Neural progenitor cell (in vitro differentiated cells): ENCODE measurements at regions not wholly inside any gene's neighbourhood (a gene's known extent, or its start where the extent isn't known, plus 50 kb on each side); places are given as distances from the start of the nearest gene placed in this dataset.

Experiments
- DNase-seq: peaks from one replicate; pipeline ENCODE4 v3.0.0-alpha.2; 2016; ENCODE audit warnings: low spot score
- H2AFZ ChIP-seq: fragments of 200-600 bp; sonication (generic); replicated peaks from 2 replicates; pipeline ENCODE4 v1.6.1; 2016; ENCODE audit warnings: antibody characterized with exemption
- H3F3A ChIP-seq: fragments of 200-600 bp; sonication (generic); 2 replicates; pipeline ENCODE4 v1.6.1; 2016; ENCODE audit warnings: antibody characterized with exemption, low read depth
- H3K27ac ChIP-seq: fragments of 200-600 bp; sonication (generic); 2 replicates; pipeline ENCODE4 v1.5.1; 2016; ENCODE audit warnings: mild to moderate bottlenecking
- H3K27me3 ChIP-seq: fragments of 200-600 bp; sonication (generic); 2 replicates; pipeline ENCODE4 v1.6.1; 2016; ENCODE audit warnings: mild to moderate bottlenecking, moderate library complexity
- H3K36me3 ChIP-seq: fragments of 200-600 bp; sonication (generic); 2 replicates; pipeline ENCODE4 v1.5.1; 2016
- H3K4me1 ChIP-seq: fragments of 200-600 bp; sonication (generic); 2 replicates; pipeline ENCODE4 v1.6.1; 2016; ENCODE audit warnings: mixed run types
- H3K4me2 ChIP-seq: fragments of 200-600 bp; sonication (generic); 2 replicates; pipeline ENCODE4 v1.6.1; 2016
- H3K4me3 ChIP-seq: fragments of 200-600 bp; sonication (generic); 2 replicates; pipeline ENCODE4 v1.5.1; 2016
- H3K79me2 ChIP-seq: fragments of 200-600 bp; sonication (generic); 2 replicates; pipeline ENCODE4 v1.6.1; 2016; ENCODE audit warnings: low read depth
- H3K9ac ChIP-seq: fragments of 200-600 bp; sonication (generic); 2 replicates; pipeline ENCODE4 v1.6.1; 2016
- H3K9me3 ChIP-seq: fragments of 200-600 bp; sonication (generic); 2 replicates; pipeline ENCODE4 v1.5.1; 2016; ENCODE audit warnings: low read depth
- H4K20me1 ChIP-seq: fragments of 200-600 bp; sonication (generic); 2 replicates; pipeline ENCODE4 v1.6.1; 2016; ENCODE audit warnings: low read depth
- H3K27ac Mint-ChIP-seq: 3 replicates; pipeline ENCODE4 v1.8.0; 2021; ENCODE audit warnings: mixed read lengths
- H3K27me3 Mint-ChIP-seq: 2 replicates; pipeline ENCODE4 v1.8.0; 2022; ENCODE audit warnings: low read depth, mild to moderate bottlenecking, inconsistent platforms, moderate library complexity, mixed read lengths; ENCODE audit not compliant: insufficient read depth
- H3K36me3 Mint-ChIP-seq: 3 replicates; pipeline ENCODE4 v1.8.0; 2021; ENCODE audit warnings: mixed read lengths
- H3K4me1 Mint-ChIP-seq: 3 replicates; pipeline ENCODE4 v1.8.0; 2021; ENCODE audit warnings: mixed read lengths
- H3K4me3 Mint-ChIP-seq: 3 replicates; pipeline ENCODE4 v1.8.0; 2021; ENCODE audit warnings: mild to moderate bottlenecking, moderate library complexity, mixed read lengths
- H3K9me3 Mint-ChIP-seq: 3 replicates; pipeline ENCODE4 v1.8.0; 2020; ENCODE audit warnings: mixed read lengths
- CTCF ChIP-seq: fragments of 200-600 bp; sonication (generic); IDR thresholded peaks from 2 replicates; pipeline ENCODE4 v1.5.1; 2017; ENCODE audit warnings: antibody characterized with exemption, mild to moderate bottlenecking
- EZH2 ChIP-seq: fragments of 200-600 bp; sonication (generic); IDR thresholded peaks from 2 replicates; pipeline ENCODE4 v1.6.1; 2017; ENCODE audit warnings: antibody characterized with exemption, mild to moderate bottlenecking, moderate library complexity
- EZH2phosphoT487 ChIP-seq: fragments of 200-600 bp; sonication (generic); IDR thresholded peaks from 2 replicates; pipeline ENCODE4 v1.6.1; 2017; ENCODE audit warnings: antibody characterized with exemption

DNA sequence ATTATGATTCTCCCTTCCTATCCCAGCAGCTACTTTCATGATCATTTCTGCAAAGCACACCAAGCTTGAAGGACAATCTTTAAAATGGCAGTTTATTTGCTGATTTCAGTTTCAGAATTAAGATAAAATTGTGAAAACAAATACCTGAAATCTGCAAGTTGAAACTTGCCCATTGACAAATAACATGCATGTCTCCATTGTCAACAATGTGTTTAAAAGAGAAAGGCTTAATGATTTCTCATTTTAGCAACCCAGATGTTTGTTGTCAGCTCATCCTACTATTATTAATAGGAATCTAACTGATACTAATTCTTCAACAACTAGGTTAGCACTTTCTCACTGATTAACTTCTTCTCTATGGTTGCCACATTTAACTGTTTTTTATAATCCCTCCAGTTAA, 474.6 kb downstream of the PRKD1 start:
- H3K27ac Mint-ChIP-seq = no peak overlapping the region

GRCh38 chr14:29454026-29454693, 473.5 kb downstream of the PRKD1 start:
- no peak overlapping the region for H3K4me3 ChIP-seq
- H3K9me3 Mint-ChIP-seq = no peaks in the 10 kb centered on the region

More for the DNA sequence above, 474.6 kb downstream of the PRKD1 start:
- H3K4me3 ChIP-seq = no peak overlapping the region
- H3K27me3 ChIP-seq = no peaks in the 10 kb centered on the region
- H2AFZ ChIP-seq = no peak overlapping the region
- no peaks in the 10 kb centered on the region for H3K9me3 Mint-ChIP-seq
- DNase-seq = no peak
- no peak for TF ChIP-seq CTCF
- no peaks in the 10 kb centered on the region for H4K20me1 ChIP-seq
- peaks cover 15% of the 10 kb centered on the region for H3F3A ChIP-seq
- H3K4me2 ChIP-seq = no peak overlapping the region
- no peaks in the 10 kb centered on the region for H3K27me3 Mint-ChIP-seq
- H3K36me3 ChIP-seq = no peaks in the 10 kb centered on the region
- H3K36me3 Mint-ChIP-seq = no peaks in the 10 kb centered on the region
- H3K4me1 Mint-ChIP-seq = peaks cover 9% of the 10 kb centered on the region
- H3K79me2 ChIP-seq = no peaks in the 10 kb centered on the region
- H3K9me3 ChIP-seq = peaks cover 4% of the 10 kb centered on the region
- H3K9ac ChIP-seq = no peak overlapping the region
- no peak overlapping the region for H3K27ac ChIP-seq
- no peak overlapping the region for H3K4me3 Mint-ChIP-seq
- H3K4me1 ChIP-seq = peaks cover 40% of the 10 kb centered on the region

DNA sequence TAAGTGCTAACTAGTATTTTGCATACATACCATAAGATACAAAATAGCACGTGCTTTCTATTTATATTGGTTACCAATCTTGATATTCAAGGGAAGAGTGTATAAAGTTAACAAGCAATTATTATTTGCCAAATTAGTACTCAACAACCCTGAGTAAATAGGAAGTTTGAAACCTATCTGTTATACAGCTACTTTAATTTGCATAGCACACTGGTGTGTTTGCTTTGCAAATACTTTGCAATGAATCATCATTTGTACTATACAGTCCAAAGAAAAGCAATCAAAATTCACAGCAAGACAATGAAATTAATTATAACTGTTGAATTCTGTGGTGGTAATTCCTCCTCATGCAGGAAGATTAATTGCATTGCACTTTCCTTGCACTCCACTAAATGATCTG, 469.1 kb downstream of the PRKD1 start:
- no peaks in the 10 kb centered on the region for H3K36me3 ChIP-seq
- no peak overlapping the region for H3K9ac ChIP-seq
- Mint-ChIP-seq H3K4me3 (no peak overlapping the region), H3K27me3 (no peaks in the 10 kb centered on the region), H3K9me3 (no peaks in the 10 kb centered on the region), H3K4me1 (peaks cover 36% of the 10 kb centered on the region), H3K36me3 (no peaks in the 10 kb centered on the region), H3K27ac (no peak overlapping the region)
- H3K4me2 ChIP-seq = no peak overlapping the region
- H3K4me1 ChIP-seq = peaks cover 55% of the 10 kb centered on the region
- DNase-seq = no peak
- no peaks in the 10 kb centered on the region for H3K79me2 ChIP-seq
- TF ChIP-seq EZH2phosphoT487 (no peak), CTCF (no peak), EZH2 (no peak)
- no peaks in the 10 kb centered on the region for H3K27me3 ChIP-seq
- H3K27ac ChIP-seq = no peak overlapping the region
- H2AFZ ChIP-seq = no peak overlapping the region
- H4K20me1 ChIP-seq = no peaks in the 10 kb centered on the region
- peaks cover 15% of the 10 kb centered on the region for H3F3A ChIP-seq
- H3K4me3 ChIP-seq = no peak overlapping the region
- H3K9me3 ChIP-seq = peaks cover 4% of the 10 kb centered on the region

More at GRCh38 chr14:29454026-29454693, 473.5 kb downstream of the PRKD1 start:
- Histone ChIP-seq H3K9ac (no peak overlapping the region), H3K79me2 (no peaks in the 10 kb centered on the region), H3K36me3 (no peaks in the 10 kb centered on the region), H3K9me3 (peaks cover 4% of the 10 kb centered on the region), H3K4me1 (peaks cover 46% of the 10 kb centered on the region), H3K4me2 (no peak overlapping the region), H3K27me3 (no peaks in the 10 kb centered on the region), H3K27ac (peak overlapping the region; percentile 82), H4K20me1 (no peaks in the 10 kb centered on the region), H2AFZ (no peak overlapping the region), H3F3A (peaks cover 15% of the 10 kb centered on the region)
- peak; percentile 54 for DNase-seq
- no peak overlapping the region for H3K27ac Mint-ChIP-seq
- TF ChIP-seq CTCF = no peak
- no peak for TF ChIP-seq EZH2phosphoT487
- TF ChIP-seq EZH2 = no peak
- peaks cover 9% of the 10 kb centered on the region for H3K4me1 Mint-ChIP-seq
- no peak overlapping the region for H3K4me3 Mint-ChIP-seq
- H3K27me3 Mint-ChIP-seq = no peaks in the 10 kb centered on the region
- no peaks in the 10 kb centered on the region for H3K36me3 Mint-ChIP-seq
